ENCODE measurements at regions not wholly inside any gene's neighbourhood (a gene's known extent, or its start where the extent isn't known, plus 50 kb on each side); places are given as distances from the start of the nearest gene placed in this dataset.

DNA sequence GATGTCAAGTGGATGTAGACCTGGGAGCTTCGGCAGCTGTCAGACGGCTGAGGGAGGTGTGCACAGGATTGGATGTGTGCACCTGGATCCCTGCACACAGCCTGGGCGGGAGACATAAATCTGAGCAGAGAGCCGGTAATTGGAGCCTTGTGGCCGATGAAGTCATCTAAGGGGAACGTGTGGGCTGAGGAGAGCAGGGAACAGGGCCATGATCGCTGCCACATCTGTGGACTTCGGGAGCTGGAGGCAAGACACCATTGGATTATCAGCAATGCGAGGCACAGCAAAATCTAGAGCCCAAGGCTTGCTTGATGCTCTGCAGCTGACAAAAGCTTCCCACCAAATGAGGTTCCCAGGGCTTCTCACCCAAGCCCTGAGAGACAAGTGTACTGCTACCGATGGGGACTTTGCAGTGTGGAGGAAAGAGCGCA is 147.7 kb downstream of the PTPN20 start:
- POLR2A ChIA-PET, result no interaction called here
- CTCF ChIA-PET, result no interaction called here
- peak; percentile 20 for DNase-seq (ENCODE audit: extremely low spot score)
- TF ChIP-seq, protein P1, sequence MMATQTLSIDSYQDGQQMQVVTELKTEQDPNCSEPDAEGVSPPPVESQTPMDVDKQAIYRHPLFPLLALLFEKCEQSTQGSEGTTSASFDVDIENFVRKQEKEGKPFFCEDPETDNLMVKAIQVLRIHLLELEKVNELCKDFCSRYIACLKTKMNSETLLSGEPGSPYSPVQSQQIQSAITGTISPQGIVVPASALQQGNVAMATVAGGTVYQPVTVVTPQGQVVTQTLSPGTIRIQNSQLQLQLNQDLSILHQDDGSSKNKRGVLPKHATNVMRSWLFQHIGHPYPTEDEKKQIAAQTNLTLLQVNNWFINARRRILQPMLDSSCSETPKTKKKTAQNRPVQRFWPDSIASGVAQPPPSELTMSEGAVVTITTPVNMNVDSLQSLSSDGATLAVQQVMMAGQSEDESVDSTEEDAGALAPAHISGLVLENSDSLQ (IDR thresholded peaks at IDR 0.05), result no peak
- TF ChIP-seq ARNT (IDR thresholded peaks at IDR 0.05) (no peak), FOXA1 (IDR thresholded peaks at IDR 0.05) (no peak), FOXK2 (IDR thresholded peaks at IDR 0.05) (no peak)

DNA sequence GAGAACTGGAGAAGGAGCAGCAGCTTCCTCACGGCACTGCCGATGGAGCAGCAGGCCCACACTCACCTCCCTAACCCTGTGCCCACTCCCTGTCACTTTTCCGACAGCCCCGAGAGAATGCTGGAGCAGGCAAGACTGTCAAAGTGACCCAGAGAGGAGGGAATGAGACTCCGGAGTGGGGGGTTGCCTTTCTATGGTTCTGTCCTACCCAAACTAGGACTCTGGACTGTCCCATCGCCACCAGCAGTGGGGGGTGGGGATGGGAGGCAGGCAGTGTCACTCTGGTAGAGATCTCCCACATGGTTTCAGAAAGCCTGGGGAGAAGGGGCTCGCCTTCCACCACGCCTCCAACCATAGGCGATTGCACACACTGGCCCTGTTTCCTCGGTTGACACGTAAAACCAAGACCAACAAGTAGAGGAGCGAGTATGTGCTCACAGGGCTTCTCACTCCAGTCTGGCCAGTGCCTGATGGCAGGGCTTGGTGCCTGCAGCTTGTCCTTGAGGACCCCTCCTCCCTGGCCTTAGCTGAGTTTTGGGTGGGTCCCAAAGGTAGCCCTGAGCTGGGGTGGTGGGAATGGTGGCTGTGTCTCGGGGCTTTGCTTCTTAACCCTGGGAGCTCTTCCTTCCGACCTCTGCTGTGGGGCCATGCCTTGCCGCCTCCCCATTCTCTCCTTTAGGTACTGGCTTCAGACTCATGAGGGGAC is 148.5 kb downstream of the PTPN20 start:
- TF ChIP-seq SUZ12 (IDR thresholded peaks at IDR 0.05) (no peak), NFRKB (IDR thresholded peaks at IDR 0.05) (no peak), TARDBP (IDR thresholded peaks at IDR 0.05) (no peak), FOXM1 (IDR thresholded peaks at IDR 0.05; ENCODE audit: borderline replicate concordance) (no peak), ZNF384 (IDR thresholded peaks at IDR 0.05) (no peak), FOXK2 (IDR thresholded peaks at IDR 0.05) (no peak), ARNT (IDR thresholded peaks at IDR 0.05) (no peak), FOXA1 (IDR thresholded peaks at IDR 0.05) (no peak), HDGF (IDR thresholded peaks at IDR 0.05; ENCODE audit: borderline replicate concordance) (no peak), LEF1 (IDR thresholded peaks at IDR 0.05; ENCODE audit: borderline replicate concordance) (no peak), SP1 (IDR thresholded peaks at IDR 0.05) (no peak), L3MBTL2 (conservative IDR thresholded peaks at IDR 0.05) (no peak), ELF4 (IDR thresholded peaks at IDR 0.05) (no peak)
- TF ChIP-seq, protein P1 (IDR thresholded peaks at IDR 0.05), result no peak
- ChIA-PET POLR2A (no interaction called here), CTCF (interaction anchor here (0.6 kb wide), 1 partner anchor 230 kb away, joined by 3 read pairs; no protein-coding TSS in a partner anchor)
- DNase-seq (ENCODE audit: extremely low spot score), result no peak

DNA sequence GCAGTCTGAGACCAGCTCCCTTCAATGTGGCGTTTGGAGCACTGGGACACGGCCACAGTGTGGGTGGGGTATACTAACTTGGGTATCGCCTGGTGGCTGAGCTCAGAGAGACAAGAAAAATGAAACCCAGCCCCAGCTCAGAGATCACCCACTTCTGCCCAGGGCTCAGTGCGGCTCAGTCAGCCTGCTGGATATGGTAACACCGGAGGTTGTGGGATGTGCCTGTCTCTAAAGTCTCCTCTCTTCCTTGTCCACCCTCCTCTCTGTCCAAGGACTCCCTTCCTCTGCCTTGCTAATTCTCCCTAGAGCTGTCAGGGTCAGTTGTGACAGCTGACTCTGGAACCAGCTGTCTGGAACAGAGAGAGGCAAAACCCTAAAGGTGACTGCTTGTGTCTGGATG is 149.1 kb downstream of the PTPN20 start:
- no peak for TF ChIP-seq FOXK2 (IDR thresholded peaks at IDR 0.05)
- no peak for TF ChIP-seq L3MBTL2 (conservative IDR thresholded peaks at IDR 0.05)
- TF ChIP-seq FOXA1 (IDR thresholded peaks at IDR 0.05), result no peak
- TF ChIP-seq LEF1 (IDR thresholded peaks at IDR 0.05; ENCODE audit: borderline replicate concordance), result no peak
- TF ChIP-seq ELF4 (IDR thresholded peaks at IDR 0.05), result no peak
- TF ChIP-seq ZNF384 (IDR thresholded peaks at IDR 0.05), result no peak
- no peak for TF ChIP-seq ARNT (IDR thresholded peaks at IDR 0.05)
- TF ChIP-seq TARDBP (IDR thresholded peaks at IDR 0.05), result no peak
- TF ChIP-seq NFRKB (IDR thresholded peaks at IDR 0.05), result no peak
- no peak for TF ChIP-seq SP1 (IDR thresholded peaks at IDR 0.05)
- no peak for TF ChIP-seq FOXM1 (IDR thresholded peaks at IDR 0.05; ENCODE audit: borderline replicate concordance)
- no peak for TF ChIP-seq BHLHE40 (IDR thresholded peaks at IDR 0.05; ENCODE audit: borderline replicate concordance)
- no peak for TF ChIP-seq SUZ12 (IDR thresholded peaks at IDR 0.05)
- TF ChIP-seq HDGF (IDR thresholded peaks at IDR 0.05; ENCODE audit: borderline replicate concordance), result no peak
- no peak for TF ChIP-seq CTBP1 (IDR thresholded peaks at IDR 0.05; ENCODE audit: borderline replicate concordance)
- TF ChIP-seq, protein P1 (IDR thresholded peaks at IDR 0.05), result no peak
- POLR2A ChIA-PET, result no interaction called here
- CTCF ChIA-PET, result interaction anchor here (0.6 kb wide), 2 partner anchors 211 to 229 kb away, joined by 3 read pairs; no protein-coding TSS in a partner anchor
- DNase-seq (ENCODE audit: extremely low spot score), result no peak

DNA sequence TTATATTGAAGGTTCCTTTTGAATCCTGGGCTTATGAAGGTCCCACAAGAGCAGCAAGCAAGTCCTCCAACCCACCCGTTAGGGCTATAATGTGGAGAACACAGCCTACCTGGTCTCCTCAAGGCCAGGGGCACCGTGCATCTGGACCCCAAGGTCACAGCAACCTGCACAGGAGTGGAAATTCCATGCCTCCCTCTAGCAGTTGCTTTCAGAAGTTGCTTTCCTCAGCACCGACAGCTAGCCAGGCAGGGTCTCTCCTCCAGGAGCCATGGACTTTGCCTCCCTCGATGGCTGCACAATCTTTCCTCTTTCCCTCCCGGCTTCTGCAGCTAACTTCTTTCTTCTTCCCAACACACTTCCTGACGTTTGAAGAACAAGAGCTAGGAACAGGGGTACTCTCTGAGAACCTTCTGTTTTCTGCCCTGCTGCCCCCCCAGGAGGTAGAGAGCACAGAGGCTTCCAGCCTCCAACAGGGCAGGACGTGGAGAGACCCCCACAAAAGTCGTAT is 149.8 kb downstream of the PTPN20 start:
- TF ChIP-seq ZNF384 (IDR thresholded peaks at IDR 0.05) (no peak), SUZ12 (IDR thresholded peaks at IDR 0.05) (no peak), NFRKB (IDR thresholded peaks at IDR 0.05) (no peak), CTBP1 (IDR thresholded peaks at IDR 0.05; ENCODE audit: borderline replicate concordance) (no peak), SP1 (IDR thresholded peaks at IDR 0.05) (no peak), BHLHE40 (IDR thresholded peaks at IDR 0.05; ENCODE audit: borderline replicate concordance) (no peak)
- POLR2A ChIA-PET, result no interaction called here
- CTCF ChIA-PET, result interaction anchor here (0.6 kb wide), 1 partner anchor 210 kb away, joined by 3 read pairs; no protein-coding TSS in a partner anchor
- DNase-seq (ENCODE audit: extremely low spot score), result no peak

DNA sequence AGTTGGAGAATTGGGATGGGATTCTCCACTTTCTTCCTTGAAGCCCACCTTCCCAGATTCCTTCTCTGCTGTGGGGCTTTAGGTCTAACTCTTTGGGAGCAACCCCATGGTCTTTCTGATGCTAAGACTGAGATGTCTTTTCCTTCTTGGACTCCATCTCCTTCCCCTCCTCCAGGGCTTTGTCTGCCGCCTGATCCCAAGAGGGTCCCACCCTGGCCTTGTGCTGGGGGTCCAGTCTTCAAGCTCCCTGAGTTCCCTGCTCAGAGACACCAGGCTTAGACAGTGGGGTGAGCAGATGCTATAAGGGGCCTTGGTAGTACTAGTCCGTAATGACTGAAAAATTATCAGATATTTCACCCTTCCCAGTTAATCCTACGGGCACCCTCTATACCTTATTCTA is 150.5 kb downstream of the PTPN20 start:
- TF ChIP-seq FOXA1 (IDR thresholded peaks at IDR 0.05) (no peak), HDGF (IDR thresholded peaks at IDR 0.05; ENCODE audit: borderline replicate concordance) (no peak), L3MBTL2 (conservative IDR thresholded peaks at IDR 0.05) (no peak), BHLHE40 (IDR thresholded peaks at IDR 0.05; ENCODE audit: borderline replicate concordance) (no peak), LEF1 (IDR thresholded peaks at IDR 0.05; ENCODE audit: borderline replicate concordance) (no peak), ZNF384 (IDR thresholded peaks at IDR 0.05) (no peak), SUZ12 (IDR thresholded peaks at IDR 0.05) (no peak), TARDBP (IDR thresholded peaks at IDR 0.05) (no peak)
- CTCF ChIA-PET, result interaction anchor here (0.7 kb wide), 1 partner anchor 15 kb away, joined by 3 read pairs; no protein-coding TSS in a partner anchor
- no peak for DNase-seq (ENCODE audit: extremely low spot score)
- POLR2A ChIA-PET, result no interaction called here

DNA sequence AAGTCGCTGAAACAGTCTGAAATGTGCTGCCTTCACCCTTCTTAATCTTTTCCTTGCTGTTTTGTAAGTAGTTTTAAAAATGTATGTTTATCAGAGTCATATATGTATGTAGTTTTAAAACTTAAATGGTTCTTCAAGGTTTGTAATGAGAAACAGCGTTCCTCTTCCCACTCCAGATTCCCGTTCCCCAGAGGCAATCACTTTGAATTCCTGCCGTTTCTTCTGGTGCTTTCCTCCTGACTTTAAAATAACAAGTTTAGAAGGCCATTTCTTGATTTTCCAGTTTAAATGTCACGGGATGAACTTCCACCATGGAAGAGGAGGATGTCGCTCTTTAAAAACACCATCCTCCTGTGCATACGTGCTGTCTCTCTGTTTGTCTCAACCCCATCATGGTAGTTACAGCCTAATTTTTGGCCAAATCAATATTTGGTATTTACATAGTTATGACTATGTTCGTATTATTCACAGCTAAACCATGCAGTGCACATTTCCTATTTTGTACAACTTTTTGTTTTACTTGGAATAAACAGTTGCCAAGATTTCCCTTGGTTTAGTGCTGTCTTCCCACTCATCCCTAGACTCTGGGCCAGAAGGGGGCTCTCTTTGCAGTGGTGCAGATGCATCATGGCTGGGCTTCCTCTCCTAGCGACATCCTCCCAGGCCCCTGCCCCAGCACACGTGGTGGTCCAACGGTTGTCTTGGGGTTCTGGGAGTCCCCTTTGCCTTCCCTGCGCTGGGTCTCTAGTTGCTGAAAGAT is 151.4 kb downstream of the PTPN20 start:
- peak; percentile 26 for DNase-seq (ENCODE audit: extremely low spot score)
- TF ChIP-seq FOXK2 (IDR thresholded peaks at IDR 0.05), result no peak
- no peak for TF ChIP-seq SUZ12 (IDR thresholded peaks at IDR 0.05)
- no peak for TF ChIP-seq L3MBTL2 (conservative IDR thresholded peaks at IDR 0.05)
- no peak for TF ChIP-seq ZNF384 (IDR thresholded peaks at IDR 0.05)
- no peak for TF ChIP-seq FOXM1 (IDR thresholded peaks at IDR 0.05; ENCODE audit: borderline replicate concordance)
- TF ChIP-seq ELF4 (IDR thresholded peaks at IDR 0.05), result no peak
- TF ChIP-seq FOXA1 (IDR thresholded peaks at IDR 0.05), result no peak
- TF ChIP-seq CTBP1 (IDR thresholded peaks at IDR 0.05; ENCODE audit: borderline replicate concordance), result no peak
- no peak for TF ChIP-seq LEF1 (IDR thresholded peaks at IDR 0.05; ENCODE audit: borderline replicate concordance)
- TF ChIP-seq SP1 (IDR thresholded peaks at IDR 0.05), result no peak
- TF ChIP-seq HDGF (IDR thresholded peaks at IDR 0.05; ENCODE audit: borderline replicate concordance), result no peak
- no peak for TF ChIP-seq ARNT (IDR thresholded peaks at IDR 0.05)
- TF ChIP-seq NFRKB (IDR thresholded peaks at IDR 0.05), result no peak
- TF ChIP-seq, protein P1 (IDR thresholded peaks at IDR 0.05), result no peak
- no peak for TF ChIP-seq TARDBP (IDR thresholded peaks at IDR 0.05)
- TF ChIP-seq BHLHE40 (IDR thresholded peaks at IDR 0.05; ENCODE audit: borderline replicate concordance), result no peak
- POLR2A ChIA-PET, result no interaction called here
- CTCF ChIA-PET, result no interaction called here

Measured in HEK293T (cell line).